H9 (cell line): ENCODE measurements at regions not wholly inside any gene's neighbourhood (a gene's known extent, or its start where the extent isn't known, plus 50 kb on each side); places are given as distances from the start of the nearest gene placed in this dataset.

Source experiments
- DNase-seq: peaks from one replicate; pipeline ENCODE4 v3.0.0-alpha.2; 2017
- H2AFZ ChIP-seq: one replicate; pipeline ENCODE4 v1.6.1; 2013; ENCODE audit warnings: mild to moderate bottlenecking, low read length, control low read depth, moderate library complexity
- H2AK5ac ChIP-seq: 2 replicates; pipeline ENCODE4 v1.6.1; 2013; ENCODE audit warnings: low read length, control low read depth, mixed read lengths; ENCODE audit not compliant: insufficient read length
- H2BK120ac ChIP-seq: one replicate; pipeline ENCODE4 v1.6.1; 2013; ENCODE audit warnings: low read depth, mild to moderate bottlenecking, low read length, control low read depth, inconsistent platforms; ENCODE audit not compliant: poor library complexity, severe bottlenecking
- H2BK12ac ChIP-seq: 2 replicates; pipeline ENCODE4 v1.6.1; 2013; ENCODE audit warnings: low read length, control low read depth, mixed read lengths, low read depth; ENCODE audit not compliant: insufficient read length
- H2BK15ac ChIP-seq: 2 replicates; pipeline ENCODE4 v1.6.1; 2013; ENCODE audit warnings: low read depth, low read length, control low read depth
- H2BK20ac ChIP-seq: one replicate; pipeline ENCODE4 v1.6.1; 2013; ENCODE audit warnings: low read depth, mild to moderate bottlenecking, low read length, control low read depth, inconsistent platforms; ENCODE audit not compliant: poor library complexity, severe bottlenecking
- H2BK5ac ChIP-seq: 2 replicates; pipeline ENCODE4 v1.6.1; 2013; ENCODE audit warnings: low read length, control low read depth, mixed read lengths; ENCODE audit not compliant: insufficient read length
- H3K14ac ChIP-seq: 2 replicates; pipeline ENCODE4 v1.6.1; 2013; ENCODE audit warnings: low read length, control low read depth; ENCODE audit not compliant: insufficient read depth
- H3K18ac ChIP-seq: 2 replicates; pipeline ENCODE4 v1.6.1; 2013; ENCODE audit warnings: low read depth, mild to moderate bottlenecking, mixed read lengths, low read length, control low read depth; ENCODE audit not compliant: insufficient read length
- H3K23ac ChIP-seq: 2 replicates; pipeline ENCODE4 v1.6.1; 2013; ENCODE audit warnings: low read length, control low read depth, mixed read lengths, low read depth; ENCODE audit not compliant: insufficient read length
- H3K23me2 ChIP-seq: 2 replicates; pipeline ENCODE4 v1.6.1; 2013; ENCODE audit warnings: low read depth, mild to moderate bottlenecking, mixed read lengths, low read length, control low read depth; ENCODE audit not compliant: insufficient read length, poor library complexity, severe bottlenecking
- H3K27ac ChIP-seq: 2 replicates; pipeline ENCODE4 v1.5.1; 2013; ENCODE audit warnings: low read length, control low read depth, mixed read lengths, low read depth; ENCODE audit not compliant: insufficient read length
- H3K27me3 ChIP-seq: 2 replicates; pipeline ENCODE4 v1.6.1; 2013; ENCODE audit warnings: low read length, control low read depth, inconsistent platforms; ENCODE audit not compliant: insufficient read depth
- H3K4ac ChIP-seq: 2 replicates; pipeline ENCODE4 v1.6.1; 2013; ENCODE audit warnings: low read depth, mild to moderate bottlenecking, control low read depth, inconsistent platforms, low read length, moderate library complexity
- H3K4me1 ChIP-seq: 2 replicates; pipeline ENCODE4 v1.6.1; 2013; ENCODE audit warnings: low read length, control low read depth, inconsistent platforms; ENCODE audit not compliant: insufficient read depth
- H3K4me2 ChIP-seq: 2 replicates; pipeline ENCODE4 v1.6.1; 2013; ENCODE audit warnings: low read length, control low read depth, mixed read lengths; ENCODE audit not compliant: insufficient read length, insufficient read depth
- H3K56ac ChIP-seq: 2 replicates; pipeline ENCODE4 v1.6.1; 2013; ENCODE audit warnings: low read depth, mild to moderate bottlenecking, mixed read lengths, low read length, control low read depth; ENCODE audit not compliant: insufficient read length
- H3K79me1 ChIP-seq: 2 replicates; pipeline ENCODE4 v1.6.1; 2013; ENCODE audit warnings: low read depth, mild to moderate bottlenecking, moderate library complexity, low read length, control low read depth, inconsistent platforms; ENCODE audit not compliant: insufficient read depth, poor library complexity, severe bottlenecking
- H3K79me2 ChIP-seq: 2 replicates; pipeline ENCODE4 v1.6.1; 2013; ENCODE audit warnings: low read length, control low read depth, inconsistent platforms; ENCODE audit not compliant: insufficient read depth
- H3K9ac ChIP-seq: 2 replicates; pipeline ENCODE4 v1.6.1; 2013; ENCODE audit warnings: low read length, control low read depth, mixed read lengths; ENCODE audit not compliant: insufficient read length; ENCODE audit errors: extremely low read depth
- H3K9me3 ChIP-seq: one replicate; pipeline ENCODE4 v1.6.1; 2013; ENCODE audit warnings: low read depth, low read length, inconsistent platforms; ENCODE audit not compliant: control insufficient read depth
- H3T11ph ChIP-seq: one replicate; pipeline ENCODE4 v1.6.1; 2013; ENCODE audit warnings: mild to moderate bottlenecking, low read length, control low read depth, inconsistent platforms
- H4K20me1 ChIP-seq: one replicate; pipeline ENCODE4 v1.6.1; 2013; ENCODE audit not compliant: control insufficient read depth, insufficient read length, insufficient read depth
- H4K5ac ChIP-seq: 2 replicates; pipeline ENCODE4 v1.6.1; 2013; ENCODE audit warnings: low read depth, mild to moderate bottlenecking, mixed read lengths, low read length, control low read depth; ENCODE audit not compliant: insufficient read length
- H4K8ac ChIP-seq: replicated peaks from 2 replicates; pipeline ENCODE4 v1.6.1; 2013; ENCODE audit warnings: low read length, control low read depth, mixed read lengths, low read depth; ENCODE audit not compliant: insufficient read length
- H4K91ac ChIP-seq: 2 replicates; pipeline ENCODE4 v1.6.1; 2013; ENCODE audit warnings: low read depth, mild to moderate bottlenecking, moderate library complexity, mixed read lengths, low read length, control low read depth; ENCODE audit not compliant: insufficient read length
- H3K27ac Mint-ChIP-seq, 3 experiments: 2 replicates in 2 of 3; 3 replicates in 1 of 3; pipeline ENCODE4 v1.8.0; 2020 to 2021; ENCODE audit warnings: mixed read lengths in 3 of 3, mild to moderate bottlenecking in 1 of 3, moderate library complexity in 1 of 3
- H3K27me3 Mint-ChIP-seq: 2 replicates; pipeline ENCODE4 v1.8.0; 2021; ENCODE audit warnings: low read depth, mild to moderate bottlenecking, moderate library complexity, mixed read lengths
- H3K36me3 Mint-ChIP-seq, 3 experiments: 2 replicates in 2 of 3; 3 replicates in 1 of 3; pipeline ENCODE4 v1.8.0; 2020 to 2021; ENCODE audit warnings: low read depth in 3 of 3, mixed read lengths in 3 of 3; ENCODE audit not compliant: insufficient read depth in 1 of 3
- H3K4me1 Mint-ChIP-seq, 2 experiments: 2 replicates each; pipeline ENCODE4 v1.8.0; 2020; ENCODE audit warnings: mixed read lengths in 2 of 2
- H3K4me3 Mint-ChIP-seq, 2 experiments: 2 replicates in 1 of 2; 3 replicates in 1 of 2; pipeline ENCODE4 v1.8.0; 2020 to 2021; ENCODE audit warnings: mild to moderate bottlenecking in 2 of 2, mixed read lengths in 2 of 2, moderate library complexity in 1 of 2
- H3K9me3 Mint-ChIP-seq, 2 experiments: 2 replicates in 1 of 2; 3 replicates in 1 of 2; pipeline ENCODE4 v1.8.0; 2020; ENCODE audit warnings: mild to moderate bottlenecking in 2 of 2, mixed read lengths in 2 of 2, moderate library complexity in 1 of 2
- WGBS: extraction: QIAGEN DNeasy Blood & Tissue Kit; methylation state at CpG from one replicate; pipeline ENCODE4 v1.1.7; 2013; ENCODE audit warnings: missing lambda C conversion rate, low lambda C conversion rate, mixed read lengths; ENCODE audit not compliant: insufficient read length; ENCODE audit errors: extremely low coverage; 5-methylcytosine and 5-hydroxymethylcytosine counted together
- TF ChIP-seq, protein P1 (sequence below): fragments of 200-600 bp; sonication (generic); conservative IDR thresholded peaks from 3 replicates; pipeline ENCODE4 v1.8.0; 2021; ENCODE audit warnings: antibody characterized with exemption, mild to moderate bottlenecking

DNA sequence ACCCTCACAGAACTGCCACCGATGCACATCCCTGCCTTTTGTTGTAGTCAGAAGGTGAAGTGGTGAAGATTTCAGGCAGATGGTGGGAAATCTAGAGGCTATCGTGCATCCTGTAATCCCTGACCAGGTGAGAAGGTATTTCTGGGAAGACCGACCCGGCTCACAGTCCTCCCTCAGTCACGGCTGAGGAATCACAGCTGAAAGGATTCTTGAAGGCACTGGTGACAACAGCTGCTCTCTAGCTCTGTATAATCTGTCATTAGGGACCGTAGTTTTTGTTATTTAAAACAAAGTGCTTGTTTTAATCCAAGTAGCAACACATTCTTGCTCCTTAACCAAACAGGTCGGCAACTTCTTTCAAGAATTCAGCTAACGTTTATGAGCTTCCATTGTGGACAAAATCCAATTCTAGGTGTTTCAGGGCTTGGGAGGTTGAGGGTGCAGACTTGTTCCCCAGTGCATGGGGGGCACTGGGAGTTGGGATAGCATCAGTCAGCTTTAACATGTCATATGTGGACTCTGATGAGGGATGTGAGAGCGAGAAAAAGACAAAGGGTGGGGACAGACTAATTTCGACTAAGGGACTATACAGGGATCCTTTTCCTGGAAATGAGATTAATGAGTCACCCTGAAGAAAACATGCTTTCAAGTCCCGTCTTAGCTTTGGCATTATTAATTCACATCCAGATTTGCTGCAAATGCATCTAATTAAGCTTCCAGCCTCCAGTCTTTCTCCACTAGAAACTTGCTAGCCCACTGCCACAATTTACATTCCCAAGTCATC, 141.0 kb upstream of the RASGRP1 start:
- H3K36me3 Mint-ChIP-seq: no peaks in the 10 kb centered on the region; a peak in 1 of 7 replicates
- H3K27me3 ChIP-seq: no peaks in the 10 kb centered on the region

More for the DNA sequence above, 141.0 kb upstream of the RASGRP1 start:
- Histone ChIP-seq H3T11ph (no peak overlapping the region), H4K5ac (no peak overlapping the region), H3K18ac (no peak overlapping the region), H2BK12ac (no peak overlapping the region), H3K14ac (no peak overlapping the region), H4K8ac (no peak overlapping the region), H2AK5ac (no peak overlapping the region), H3K4ac (no peak overlapping the region), H2BK20ac (no peak overlapping the region), H2BK5ac (no peak overlapping the region), H3K79me2 (no peaks in the 10 kb centered on the region), H3K4me2 (no peak overlapping the region), H3K23me2 (no peaks in the 10 kb centered on the region), H3K27ac (no peak overlapping the region), H3K9ac (no peak overlapping the region), H4K91ac (no peak overlapping the region), H3K23ac (no peak overlapping the region), H2BK120ac (no peak overlapping the region), H3K9me3 (no peaks in the 10 kb centered on the region), H2BK15ac (no peak overlapping the region), H4K20me1 (no peaks in the 10 kb centered on the region), H2AFZ (no peak overlapping the region), H3K56ac (no peak overlapping the region), H3K79me1 (no peaks in the 10 kb centered on the region), H3K4me1 (peaks cover 3% of the 10 kb centered on the region)
- TF ChIP-seq, protein P1, sequence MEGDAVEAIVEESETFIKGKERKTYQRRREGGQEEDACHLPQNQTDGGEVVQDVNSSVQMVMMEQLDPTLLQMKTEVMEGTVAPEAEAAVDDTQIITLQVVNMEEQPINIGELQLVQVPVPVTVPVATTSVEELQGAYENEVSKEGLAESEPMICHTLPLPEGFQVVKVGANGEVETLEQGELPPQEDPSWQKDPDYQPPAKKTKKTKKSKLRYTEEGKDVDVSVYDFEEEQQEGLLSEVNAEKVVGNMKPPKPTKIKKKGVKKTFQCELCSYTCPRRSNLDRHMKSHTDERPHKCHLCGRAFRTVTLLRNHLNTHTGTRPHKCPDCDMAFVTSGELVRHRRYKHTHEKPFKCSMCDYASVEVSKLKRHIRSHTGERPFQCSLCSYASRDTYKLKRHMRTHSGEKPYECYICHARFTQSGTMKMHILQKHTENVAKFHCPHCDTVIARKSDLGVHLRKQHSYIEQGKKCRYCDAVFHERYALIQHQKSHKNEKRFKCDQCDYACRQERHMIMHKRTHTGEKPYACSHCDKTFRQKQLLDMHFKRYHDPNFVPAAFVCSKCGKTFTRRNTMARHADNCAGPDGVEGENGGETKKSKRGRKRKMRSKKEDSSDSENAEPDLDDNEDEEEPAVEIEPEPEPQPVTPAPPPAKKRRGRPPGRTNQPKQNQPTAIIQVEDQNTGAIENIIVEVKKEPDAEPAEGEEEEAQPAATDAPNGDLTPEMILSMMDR: no peak
- no peaks in the 10 kb centered on the region for H3K9me3 Mint-ChIP-seq
- H3K27me3 Mint-ChIP-seq: no peaks in the 10 kb centered on the region; the same call in 1 of the 2 replicates
- 0 out of 7 replicates have a peak overlapping the region, but pooled peaks of 1 of the 3 experiments have one; percentile 41 for H3K27ac Mint-ChIP-seq
- no CpG with 5 or more reads among the region's 11 CpGs for WGBS
- H3K4me1 Mint-ChIP-seq: peaks cover 52 to 59% of the 10 kb centered on the region in 2 experiments
- no peak for DNase-seq
- no peak overlapping the region for H3K4me3 Mint-ChIP-seq
